ENCODE measurements at regions not wholly inside any gene's neighbourhood (a gene's known extent, or its start where the extent isn't known, plus 50 kb on each side); places are given as distances from the start of the nearest gene placed in this dataset.
A peak's percentile ranks its signal among the peaks of the same experiment; 100 is the strongest.

DNA sequence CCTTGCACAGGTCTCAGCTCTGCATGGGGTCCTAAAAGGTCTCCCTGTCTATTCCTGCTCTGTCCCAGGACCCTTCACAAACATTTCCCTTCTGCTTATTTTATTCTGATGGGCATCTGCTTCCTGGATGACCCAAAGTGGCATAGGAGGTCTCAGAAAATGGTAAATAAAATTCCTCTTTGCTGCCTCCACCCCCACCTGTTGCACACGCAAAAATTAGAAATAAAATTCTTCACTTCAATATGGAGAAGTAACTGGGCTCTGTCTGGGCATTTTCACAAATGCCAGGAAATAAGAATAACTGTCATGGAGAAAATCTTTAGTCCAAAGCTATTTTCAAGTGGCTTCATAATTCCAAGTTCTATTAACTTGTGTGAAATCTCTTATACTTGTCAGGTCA is 106.6 kb upstream of the MAP1B start:
- no peaks in the 10 kb centered on the region for H3K36me3 ChIP-seq (replicated peaks)
- DNase-seq (ENCODE audit: low spot score in 2 of 2): no peak
- in situ Hi-C loops (cut with MboI; ENCODE audit: low sequenced_read_pairs): loop anchor here (25.0 kb wide), 1 partner anchor 213 kb away; no protein-coding TSS in a partner anchor
- H3K9me3 ChIP-seq: no peaks in the 10 kb centered on the region
- H3K27me3 ChIP-seq (ENCODE audit: low read depth): no peaks in the 10 kb centered on the region
- H3K4me3 ChIP-seq: no peak overlapping the region
- peaks cover 8% of the 10 kb centered on the region for H3K4me1 ChIP-seq

DNA sequence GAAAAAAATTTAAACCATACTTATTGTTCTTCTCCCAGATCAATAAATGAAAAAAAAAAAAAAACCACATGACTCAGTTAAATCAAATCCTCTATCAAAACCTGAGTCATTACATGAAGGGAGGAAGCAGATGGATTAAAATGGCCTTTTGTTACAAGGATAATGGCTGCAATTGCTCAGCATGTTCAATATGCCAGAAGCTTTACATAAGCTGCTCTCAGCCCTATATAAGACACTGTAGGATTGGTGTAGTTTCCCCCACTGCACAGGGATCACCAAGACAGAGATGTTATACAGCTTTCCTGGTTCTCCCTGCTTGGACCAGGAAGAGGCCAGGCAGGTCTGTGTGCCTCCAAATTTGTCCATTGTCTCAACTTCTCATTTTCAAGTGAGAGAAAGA is 101.6 kb upstream of the MAP1B start:
- Histone ChIP-seq H3K9me3 (no peaks in the 10 kb centered on the region), H3K4me3 (no peak overlapping the region), H3K36me3 (replicated peaks) (no peaks in the 10 kb centered on the region), H3K27me3 (ENCODE audit: low read depth) (no peaks in the 10 kb centered on the region), H3K4me1 (peaks cover 23% of the 10 kb centered on the region)
- DNase-seq (ENCODE audit: low spot score in 2 of 2): peak; percentile 49 to 91
- in situ Hi-C loops (cut with MboI; ENCODE audit: low sequenced_read_pairs): loop anchor here (25.0 kb wide), 1 partner anchor 218 kb away; no protein-coding TSS in a partner anchor

DNA sequence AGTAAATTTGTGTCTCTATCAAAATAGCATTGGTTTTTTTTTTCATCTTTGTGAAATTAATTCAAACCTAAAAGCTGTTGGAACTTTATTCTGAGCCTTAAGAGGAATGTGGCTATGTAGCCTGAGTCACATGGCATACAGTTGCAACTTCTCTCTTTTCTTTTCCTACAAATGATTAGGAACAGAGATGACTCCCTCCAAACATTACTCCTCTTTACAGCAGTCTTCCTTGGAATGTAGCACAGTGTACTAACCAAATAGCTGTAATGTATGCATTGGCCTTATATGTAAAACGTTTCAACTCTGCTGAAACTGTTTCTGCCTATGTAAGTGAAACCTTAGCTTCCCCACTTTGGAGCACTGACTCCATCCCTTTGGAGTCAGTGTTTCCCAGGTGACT is 100.9 kb upstream of the MAP1B start:
- Histone ChIP-seq H3K36me3 (replicated peaks) (no peaks in the 10 kb centered on the region), H3K9me3 (no peaks in the 10 kb centered on the region), H3K4me3 (no peak overlapping the region), H3K27me3 (ENCODE audit: low read depth) (no peaks in the 10 kb centered on the region), H3K4me1 (peaks cover 23% of the 10 kb centered on the region)
- in situ Hi-C loops (cut with MboI; ENCODE audit: low sequenced_read_pairs): loop anchor here (25.0 kb wide), 1 partner anchor 219 kb away; no protein-coding TSS in a partner anchor
- no peak for DNase-seq (ENCODE audit: low spot score in 2 of 2)

DNA sequence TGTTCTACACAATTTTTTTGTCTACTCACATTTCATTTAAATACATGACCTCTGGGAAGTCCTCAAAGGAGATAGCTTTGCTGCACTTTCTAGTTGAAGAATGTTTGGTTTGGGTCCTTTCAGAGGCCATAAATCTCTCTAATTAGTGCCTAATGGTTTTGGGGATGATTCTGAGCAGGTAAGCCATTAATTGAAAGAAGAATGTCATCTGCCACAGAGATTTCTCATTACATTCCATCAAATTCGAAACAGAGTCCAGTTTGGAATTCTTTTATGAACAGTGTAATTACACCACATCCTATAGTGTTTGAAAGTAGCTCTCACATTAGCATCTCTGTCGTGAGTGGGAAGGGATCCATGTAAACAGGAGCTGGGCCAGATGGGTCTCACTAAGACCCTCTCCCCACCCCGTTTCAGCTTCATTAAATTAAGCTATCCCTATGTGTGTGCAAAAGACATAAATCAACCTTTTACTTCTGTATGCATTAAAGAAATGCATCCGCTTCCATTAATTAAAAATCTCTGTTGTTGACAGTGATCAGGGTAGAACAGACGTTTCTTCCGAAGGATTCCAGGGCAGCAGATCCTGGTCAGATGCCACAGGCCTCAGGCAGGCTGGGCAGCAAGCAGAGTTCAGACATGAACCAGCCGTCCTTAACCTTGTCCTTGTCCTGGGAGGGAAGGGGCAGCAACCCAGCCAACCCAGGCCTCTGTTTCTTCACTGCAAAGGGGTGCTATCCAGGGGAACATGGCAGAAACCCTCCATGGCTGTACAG is 99.8 kb upstream of the MAP1B start:
- H3K9me3 ChIP-seq: no peaks in the 10 kb centered on the region
- peaks cover 24% of the 10 kb centered on the region for H3K4me1 ChIP-seq
- H3K27me3 ChIP-seq (ENCODE audit: low read depth): no peaks in the 10 kb centered on the region
- no peaks in the 10 kb centered on the region for H3K36me3 ChIP-seq (replicated peaks)
- no peak overlapping the region for H3K4me3 ChIP-seq
- no peak for DNase-seq (ENCODE audit: low spot score in 2 of 2)
- in situ Hi-C loops (cut with MboI; ENCODE audit: low sequenced_read_pairs): loop anchor here (25.0 kb wide), 1 partner anchor 220 kb away; no protein-coding TSS in a partner anchor

GRCh38 chr5:72009280-72009679 is 98.0 kb upstream of the MAP1B start:
- H3K27me3 ChIP-seq (ENCODE audit: low read depth): no peaks in the 10 kb centered on the region
- no peaks in the 10 kb centered on the region for H3K36me3 ChIP-seq (replicated peaks)
- H3K4me1 ChIP-seq: peaks cover 35% of the 10 kb centered on the region
- in situ Hi-C loops (cut with MboI; ENCODE audit: low sequenced_read_pairs): loop anchor here (25.0 kb wide), 1 partner anchor 222 kb away; no protein-coding TSS in a partner anchor
- no peaks in the 10 kb centered on the region; the same call in 1 of the 2 replicates for H3K9me3 ChIP-seq
- DNase-seq (ENCODE audit: low spot score in 2 of 2): no peak
- H3K4me3 ChIP-seq: no peak overlapping the region

GRCh38 chr5:72010430-72010829 is 96.8 kb upstream of the MAP1B start:
- no peak for DNase-seq (ENCODE audit: low spot score in 2 of 2)
- Histone ChIP-seq H3K9me3 (no peaks in the 10 kb centered on the region; the same call in 1 of the 2 replicates), H3K4me3 (no peak overlapping the region), H3K27me3 (ENCODE audit: low read depth) (no peaks in the 10 kb centered on the region), H3K36me3 (replicated peaks) (no peaks in the 10 kb centered on the region), H3K4me1 (peaks cover 35% of the 10 kb centered on the region)
- in situ Hi-C loops (cut with MboI; ENCODE audit: low sequenced_read_pairs): loop anchor here (25.0 kb wide), 1 partner anchor 223 kb away; no protein-coding TSS in a partner anchor

- no peaks in the 10 kb centered on the region for H3K27me3 ChIP-seq (ENCODE audit: low read depth)
- H3K36me3 ChIP-seq (replicated peaks): no peaks in the 10 kb centered on the region
- no peaks in the 10 kb centered on the region; the same call in 1 of the 2 replicates for H3K9me3 ChIP-seq
- DNase-seq (ENCODE audit: low spot score in 2 of 2): no peak
- peaks cover 19% of the 10 kb centered on the region for H3K4me1 ChIP-seq
- no peak overlapping the region for H3K4me3 ChIP-seq
- in situ Hi-C loops (cut with MboI; ENCODE audit: low sequenced_read_pairs): loop anchor here (25.0 kb wide), 1 partner anchor 226 kb away; no protein-coding TSS in a partner anchor
Measured at GRCh38 chr5:72012906-72013305, 94.4 kb upstream of the MAP1B start.

GRCh38 chr5:72013766-72014624 is 93.3 kb upstream of the MAP1B start:
- Histone ChIP-seq H3K9me3 (no peaks in the 10 kb centered on the region; the same call in 1 of the 2 replicates), H3K36me3 (replicated peaks) (no peaks in the 10 kb centered on the region), H3K4me1 (peaks cover 19% of the 10 kb centered on the region), H3K4me3 (no peak overlapping the region), H3K27me3 (ENCODE audit: low read depth) (no peaks in the 10 kb centered on the region)
- peak; percentile 42 to 76 for DNase-seq (ENCODE audit: low spot score in 2 of 2)
- in situ Hi-C loops (cut with MboI; ENCODE audit: low sequenced_read_pairs): loop anchor here (25.0 kb wide), 1 partner anchor 227 kb away; no protein-coding TSS in a partner anchor

DNA sequence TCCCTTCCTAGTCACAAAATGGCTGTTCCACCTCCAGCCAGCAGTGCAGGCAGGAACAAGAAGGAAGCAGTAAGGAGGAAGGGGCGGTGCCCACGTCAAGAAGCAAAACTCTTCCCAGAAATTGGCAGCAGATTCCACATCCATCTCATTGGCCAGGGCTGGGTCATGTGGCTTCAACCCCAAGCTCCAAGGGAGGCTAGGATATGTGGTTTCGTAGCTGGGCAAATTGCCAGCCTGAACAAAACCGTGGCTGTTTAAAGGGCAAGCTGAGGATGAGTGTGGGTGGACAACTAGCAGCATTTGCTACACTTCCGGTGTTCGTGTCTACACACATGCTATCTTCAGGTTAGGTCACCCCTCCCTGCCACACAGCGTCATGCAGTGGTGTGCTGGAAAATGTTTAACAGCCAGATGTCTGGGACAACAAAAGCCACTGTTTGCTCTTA is 92.1 kb upstream of the MAP1B start:
- in situ Hi-C loops (cut with MboI; ENCODE audit: low sequenced_read_pairs): loop anchor here (25.0 kb wide), 1 partner anchor 228 kb away; no protein-coding TSS in a partner anchor

DNA sequence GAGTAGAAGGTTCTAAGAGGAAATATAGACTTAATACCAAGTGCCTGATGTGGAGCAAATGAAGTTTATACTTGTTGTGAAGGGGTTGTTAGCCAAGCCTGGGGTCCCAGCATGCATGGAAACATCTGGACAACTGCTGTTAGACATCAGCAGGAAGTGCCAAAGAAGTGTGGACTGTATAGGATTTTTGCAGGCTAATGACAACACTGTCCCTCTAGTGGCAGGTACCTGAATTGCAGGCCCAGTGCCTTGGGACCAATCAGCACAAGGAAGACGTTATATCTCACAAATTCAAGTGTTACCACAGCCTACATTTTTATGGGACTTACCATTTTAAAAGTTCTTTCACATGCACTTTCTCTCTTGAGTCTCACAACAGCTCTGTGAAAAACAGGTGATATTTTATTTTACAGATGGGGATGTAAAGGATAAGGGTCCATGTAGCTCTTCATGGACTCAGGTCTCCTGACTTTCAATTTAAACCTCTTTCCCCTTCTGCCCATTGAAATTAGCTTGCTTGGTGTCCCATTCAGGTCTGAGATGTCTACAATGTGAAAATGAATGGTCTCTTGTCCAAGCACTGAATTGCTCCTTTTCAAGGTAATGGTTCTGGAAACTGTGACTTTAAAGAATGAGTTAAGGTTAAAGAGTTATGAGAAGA is 89.0 kb upstream of the MAP1B start:
- H3K27me3 ChIP-seq (ENCODE audit: low read depth): no peaks in the 10 kb centered on the region
- no peaks in the 10 kb centered on the region for H3K36me3 ChIP-seq (replicated peaks)
- DNase-seq (ENCODE audit: low spot score in 2 of 2): peak; percentile 43 to 74
- peaks cover 11% of the 10 kb centered on the region for H3K4me1 ChIP-seq
- in situ Hi-C loops (cut with MboI; ENCODE audit: low sequenced_read_pairs): loop anchor here (25.0 kb wide), 1 partner anchor 231 kb away; no protein-coding TSS in a partner anchor
- H3K9me3 ChIP-seq: no peaks in the 10 kb centered on the region; the same call in 1 of the 2 replicates
- no peak overlapping the region for H3K4me3 ChIP-seq

More for the DNA sequence above, 92.1 kb upstream of the MAP1B start:
- peak in 1 of 2 experiments; percentile 71 for DNase-seq (ENCODE audit: low spot score in 2 of 2)
- no peaks in the 10 kb centered on the region; the same call in 1 of the 2 replicates for H3K9me3 ChIP-seq
- H3K27me3 ChIP-seq (ENCODE audit: low read depth): no peaks in the 10 kb centered on the region
- H3K36me3 ChIP-seq (replicated peaks): no peaks in the 10 kb centered on the region
- no peak overlapping the region for H3K4me3 ChIP-seq
- H3K4me1 ChIP-seq: peaks cover 19% of the 10 kb centered on the region

DNA sequence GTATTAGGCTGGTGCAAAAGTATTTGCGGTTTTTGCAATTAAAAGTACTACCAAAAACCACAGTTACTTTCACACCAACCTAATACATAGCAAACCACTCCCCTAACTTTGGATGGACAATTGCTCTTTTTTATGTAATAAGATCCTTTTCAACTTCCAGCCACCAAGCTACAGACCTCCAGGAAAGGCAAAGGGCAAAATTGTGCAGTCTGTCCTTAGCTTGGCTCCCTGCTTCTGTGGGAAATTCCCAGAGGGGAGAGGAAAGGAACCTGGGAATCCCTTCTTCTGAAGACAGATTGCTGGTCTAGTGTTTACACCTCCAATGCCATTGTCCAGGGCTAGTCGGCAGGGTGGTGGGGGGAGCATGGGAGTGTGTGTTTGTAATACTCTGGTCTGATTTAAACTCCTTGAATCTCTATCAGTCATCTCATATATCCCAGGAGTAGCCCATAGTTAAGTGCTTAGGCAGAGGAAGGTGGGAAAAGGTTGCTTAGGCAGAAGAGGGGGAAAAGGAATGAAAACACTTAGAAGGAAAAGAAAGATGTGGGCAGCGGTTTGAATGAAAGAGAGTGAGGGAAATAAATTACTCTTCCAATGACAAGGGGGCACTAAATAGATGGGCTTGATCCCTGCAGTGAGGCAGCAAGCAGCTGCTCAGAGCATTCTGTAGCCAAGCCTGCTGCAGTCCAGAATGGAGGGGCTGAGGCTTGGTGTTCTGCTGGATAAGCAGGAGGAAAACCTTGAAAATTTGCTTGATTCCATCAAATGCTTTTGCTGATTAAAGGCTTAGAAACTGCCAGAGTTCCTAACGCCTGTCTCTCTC is 86.9 kb upstream of the MAP1B start:
- in situ Hi-C loops (cut with MboI; ENCODE audit: low sequenced_read_pairs): loop anchor here (25.0 kb wide), 1 partner anchor 233 kb away; no protein-coding TSS in a partner anchor

DNA sequence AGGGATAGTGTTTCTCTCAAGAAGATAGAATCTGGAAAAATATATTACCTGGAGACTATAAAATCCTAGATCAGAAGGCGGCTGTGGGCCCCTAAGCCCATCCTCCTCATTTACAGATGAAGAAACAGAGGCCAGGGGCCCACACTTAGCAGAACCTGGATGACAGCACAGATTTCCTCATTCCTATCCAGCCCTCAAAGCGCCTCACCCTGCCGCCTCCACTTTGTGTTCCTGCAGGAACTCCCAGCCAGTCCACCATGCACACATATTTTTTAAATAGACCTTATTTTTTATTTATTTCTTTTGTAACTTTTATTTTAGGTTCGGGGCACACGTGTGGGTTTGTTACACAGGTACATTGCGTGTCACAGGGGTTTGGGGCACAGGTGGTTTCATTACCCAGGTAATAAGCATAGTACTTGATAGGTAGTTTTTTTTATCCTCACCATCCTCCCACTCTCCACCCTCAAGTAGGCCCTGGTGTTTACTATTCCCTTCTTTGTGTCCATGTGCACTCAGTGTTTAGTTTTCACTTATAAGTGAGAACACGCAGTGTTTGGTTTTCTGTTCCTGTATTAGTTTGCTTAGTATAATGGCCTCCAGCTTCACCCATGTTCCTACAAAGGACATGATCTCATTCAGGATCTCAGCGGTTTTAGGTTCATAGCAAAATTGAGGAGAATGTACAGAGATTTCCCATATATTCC is 85.5 kb upstream of the MAP1B start:
- Histone ChIP-seq H3K36me3 (replicated peaks) (no peaks in the 10 kb centered on the region), H3K9me3 (no peaks in the 10 kb centered on the region), H3K4me1 (no peaks in the 10 kb centered on the region), H3K4me3 (no peak overlapping the region), H3K27me3 (ENCODE audit: low read depth) (no peaks in the 10 kb centered on the region)
- in situ Hi-C loops (cut with MboI; ENCODE audit: low sequenced_read_pairs): loop anchor here (25.0 kb wide), 1 partner anchor 235 kb away; no protein-coding TSS in a partner anchor
- DNase-seq (ENCODE audit: low spot score in 2 of 2): no peak

More for the DNA sequence above, 86.9 kb upstream of the MAP1B start:
- H3K4me3 ChIP-seq: no peak overlapping the region
- no peak for DNase-seq (ENCODE audit: low spot score in 2 of 2)
- no peaks in the 10 kb centered on the region for H3K27me3 ChIP-seq (ENCODE audit: low read depth)
- no peaks in the 10 kb centered on the region for H3K4me1 ChIP-seq
- no peaks in the 10 kb centered on the region for H3K36me3 ChIP-seq (replicated peaks)
- no peaks in the 10 kb centered on the region for H3K9me3 ChIP-seq
